ENCODE measurements at regions not wholly inside any gene's neighbourhood (a gene's known extent, or its start where the extent isn't known, plus 50 kb on each side); places are given as distances from the start of the nearest gene placed in this dataset.
"Not testable (repeated sequence)": the region's sequence is repeated elsewhere in the genome, so short reads cannot be mapped to it uniquely, and the experiment has no call there.

- not testable (repeated sequence) for DNase-seq (ENCODE audit: low spot score)
Observed at GRCh38 chr1:242912855-242913254, 342.2 kb downstream of the CEP170 start.

GRCh38 chr1:242900558-242900957 lies 354.5 kb downstream of the CEP170 start:
- DNase-seq (ENCODE audit: low spot score) = not testable (repeated sequence)

GRCh38 chr1:242890192-242890741 lies 364.8 kb downstream of the CEP170 start:
- DNase-seq (ENCODE audit: low spot score) = no peak

- no peak for DNase-seq (ENCODE audit: low spot score)
Observed at GRCh38 chr1:242886137-242886536, 361.6 kb upstream of the PLD5 start.

- not testable (repeated sequence) for DNase-seq (ENCODE audit: low spot score)
Observed at GRCh38 chr1:242880022-242880421, 355.5 kb upstream of the PLD5 start.

- DNase-seq (ENCODE audit: low spot score) = no peak
Observed at GRCh38 chr1:242877743-242878142, 353.2 kb upstream of the PLD5 start.

- no peak for DNase-seq (ENCODE audit: low spot score)
Observed at GRCh38 chr1:242877229-242877628, 352.7 kb upstream of the PLD5 start.

GRCh38 chr1:242876030-242876429 lies 351.5 kb upstream of the PLD5 start:
- no peak for DNase-seq (ENCODE audit: low spot score)

- DNase-seq (ENCODE audit: low spot score) = no peak
Observed at GRCh38 chr1:242873661-242874060, 349.2 kb upstream of the PLD5 start.

- no peak for DNase-seq (ENCODE audit: low spot score)
Observed at GRCh38 chr1:242872521-242872920, 348.0 kb upstream of the PLD5 start.

GRCh38 chr1:242871471-242872030 lies 347.1 kb upstream of the PLD5 start:
- DNase-seq (ENCODE audit: low spot score) = no peak

- no peak for DNase-seq (ENCODE audit: low spot score)
Observed at GRCh38 chr1:242870966-242871365, 346.5 kb upstream of the PLD5 start.

- DNase-seq (ENCODE audit: low spot score) = no peak
Observed at GRCh38 chr1:242856289-242856688, 331.8 kb upstream of the PLD5 start.

GRCh38 chr1:242854466-242854865 lies 330.0 kb upstream of the PLD5 start:
- no peak for DNase-seq (ENCODE audit: low spot score)

- peak; percentile 11 for DNase-seq (ENCODE audit: low spot score)
Observed at GRCh38 chr1:242847390-242847993, 323.0 kb upstream of the PLD5 start.

GRCh38 chr1:242842094-242842493 lies 317.6 kb upstream of the PLD5 start:
- no peak for DNase-seq (ENCODE audit: low spot score)

GRCh38 chr1:242839101-242839500 lies 314.6 kb upstream of the PLD5 start:
- DNase-seq (ENCODE audit: low spot score) = no peak

- no peak for DNase-seq (ENCODE audit: low spot score)
Observed at GRCh38 chr1:242836423-242836822, 311.9 kb upstream of the PLD5 start.

GRCh38 chr1:242828828-242829227 lies 304.3 kb upstream of the PLD5 start:
- no peak for DNase-seq (ENCODE audit: low spot score)

- no peak for DNase-seq (ENCODE audit: low spot score)
Observed at GRCh38 chr1:242828199-242828598, 303.7 kb upstream of the PLD5 start.

GRCh38 chr1:242827538-242827937 lies 303.0 kb upstream of the PLD5 start:
- DNase-seq (ENCODE audit: low spot score) = no peak

GRCh38 chr1:242826701-242827336 lies 302.3 kb upstream of the PLD5 start:
- no peak for DNase-seq (ENCODE audit: low spot score)

- no peak for DNase-seq (ENCODE audit: low spot score)
Observed at GRCh38 chr1:242824435-242824834, 299.9 kb upstream of the PLD5 start.

Measured in LoVo (cell line).